ENCODE measurements at regions not wholly inside any gene's neighbourhood (a gene's known extent, or its start where the extent isn't known, plus 50 kb on each side); places are given as distances from the start of the nearest gene placed in this dataset.

DNA sequence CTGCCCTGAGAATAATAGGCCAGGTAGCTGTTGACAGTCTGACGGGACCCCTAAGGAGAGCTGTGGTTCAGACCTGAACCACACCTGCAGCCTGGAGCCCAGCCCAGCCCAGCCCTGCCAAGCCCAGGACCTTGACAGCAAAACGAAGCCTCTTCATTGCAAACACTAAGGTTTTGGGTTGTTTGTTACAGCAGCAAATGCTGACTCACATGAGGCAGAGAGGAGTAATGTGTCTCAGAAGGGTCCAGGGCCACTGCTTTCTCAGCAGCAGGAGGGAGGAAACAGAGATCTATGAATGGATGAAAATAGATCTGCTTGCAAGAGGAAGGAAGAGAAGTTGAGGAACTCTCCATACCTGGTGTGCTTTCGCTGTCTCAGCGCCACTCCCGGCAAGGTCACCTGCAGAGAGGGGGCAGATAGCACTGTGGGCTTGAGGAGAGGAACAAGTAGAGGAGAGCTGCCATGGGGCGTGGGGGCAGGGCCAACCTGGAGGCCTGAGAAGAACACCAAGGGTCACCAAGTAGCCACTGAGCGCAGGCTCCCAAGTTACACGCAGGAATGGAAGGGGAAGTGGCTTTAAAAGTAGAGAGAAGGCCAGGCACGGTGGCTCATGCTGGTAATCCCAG, 127.2 kb downstream of the ZNF281 start:
- H3K4me3 ChIP-seq (ENCODE audit: low read depth, low read length): no peak overlapping the region
- TF ChIP-seq, protein P1, sequence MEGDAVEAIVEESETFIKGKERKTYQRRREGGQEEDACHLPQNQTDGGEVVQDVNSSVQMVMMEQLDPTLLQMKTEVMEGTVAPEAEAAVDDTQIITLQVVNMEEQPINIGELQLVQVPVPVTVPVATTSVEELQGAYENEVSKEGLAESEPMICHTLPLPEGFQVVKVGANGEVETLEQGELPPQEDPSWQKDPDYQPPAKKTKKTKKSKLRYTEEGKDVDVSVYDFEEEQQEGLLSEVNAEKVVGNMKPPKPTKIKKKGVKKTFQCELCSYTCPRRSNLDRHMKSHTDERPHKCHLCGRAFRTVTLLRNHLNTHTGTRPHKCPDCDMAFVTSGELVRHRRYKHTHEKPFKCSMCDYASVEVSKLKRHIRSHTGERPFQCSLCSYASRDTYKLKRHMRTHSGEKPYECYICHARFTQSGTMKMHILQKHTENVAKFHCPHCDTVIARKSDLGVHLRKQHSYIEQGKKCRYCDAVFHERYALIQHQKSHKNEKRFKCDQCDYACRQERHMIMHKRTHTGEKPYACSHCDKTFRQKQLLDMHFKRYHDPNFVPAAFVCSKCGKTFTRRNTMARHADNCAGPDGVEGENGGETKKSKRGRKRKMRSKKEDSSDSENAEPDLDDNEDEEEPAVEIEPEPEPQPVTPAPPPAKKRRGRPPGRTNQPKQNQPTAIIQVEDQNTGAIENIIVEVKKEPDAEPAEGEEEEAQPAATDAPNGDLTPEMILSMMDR (IDR thresholded peaks at IDR 0.05; ENCODE audit: low read depth, low read length): no peak

DNA sequence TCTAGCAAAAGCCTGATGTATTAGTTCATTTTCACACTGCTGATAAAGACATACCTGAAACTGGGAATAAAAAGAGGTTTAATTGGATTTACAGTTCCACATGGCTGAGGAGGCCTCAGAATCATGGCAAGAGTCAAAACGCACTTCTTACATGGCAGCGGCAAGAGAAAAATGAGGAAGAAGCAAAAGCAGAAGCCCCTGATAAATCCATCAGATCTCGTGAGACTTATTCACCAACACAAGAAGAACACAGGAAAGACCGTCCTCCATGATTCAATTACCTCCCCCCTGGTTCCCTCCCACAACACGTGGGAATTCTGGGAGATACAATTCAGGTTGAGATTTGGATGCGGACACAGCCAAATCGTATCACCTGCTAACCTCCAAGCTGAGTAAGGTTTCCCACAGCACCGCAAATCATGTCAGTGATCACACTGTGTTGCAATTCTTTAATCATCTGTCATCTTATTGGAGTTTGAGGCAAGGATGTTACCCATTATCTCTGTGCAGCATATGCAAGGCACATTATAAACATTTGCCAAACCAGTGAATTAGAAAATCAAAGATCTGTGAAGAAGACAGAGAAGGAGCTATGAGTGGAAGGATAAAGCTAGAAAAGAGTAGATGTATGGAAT, 128.5 kb downstream of the ZNF281 start:
- TF ChIP-seq, protein P1 (IDR thresholded peaks at IDR 0.05; ENCODE audit: low read depth, low read length): no peak
- no peak overlapping the region for H3K4me3 ChIP-seq (ENCODE audit: low read depth, low read length)

DNA sequence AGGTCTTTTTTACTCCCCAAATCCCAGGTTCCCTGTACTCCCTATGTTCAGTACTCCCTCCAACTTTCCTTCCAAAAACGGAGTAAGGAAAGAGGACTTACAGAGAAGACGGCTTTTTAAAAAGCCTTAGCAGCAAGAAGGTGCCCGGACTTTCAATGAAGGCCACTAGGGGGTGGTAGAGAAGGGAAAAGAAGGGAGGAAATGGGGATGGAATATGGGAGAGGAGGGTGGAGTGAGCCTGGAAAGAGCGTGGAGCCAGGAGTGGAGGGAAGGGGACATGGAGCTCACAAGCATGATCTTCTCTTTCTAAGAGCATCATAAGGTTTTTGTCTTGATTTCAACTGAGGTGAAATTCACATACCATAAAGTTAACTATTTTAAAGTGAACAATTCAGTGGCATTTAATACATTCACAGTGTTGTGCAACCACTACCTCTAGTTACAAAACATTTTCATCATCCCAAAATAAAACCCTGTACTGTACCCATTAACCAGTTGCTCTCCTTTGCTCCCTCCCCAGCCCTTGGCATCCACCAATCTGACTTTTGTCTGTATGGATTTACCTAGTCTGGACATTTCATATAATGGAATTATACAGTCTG, 129.9 kb downstream of the ZNF281 start:
- no peak overlapping the region for H3K4me3 ChIP-seq (ENCODE audit: low read depth, low read length)
- TF ChIP-seq, protein P1 (IDR thresholded peaks at IDR 0.05; ENCODE audit: low read depth, low read length): peak; percentile 56

DNA sequence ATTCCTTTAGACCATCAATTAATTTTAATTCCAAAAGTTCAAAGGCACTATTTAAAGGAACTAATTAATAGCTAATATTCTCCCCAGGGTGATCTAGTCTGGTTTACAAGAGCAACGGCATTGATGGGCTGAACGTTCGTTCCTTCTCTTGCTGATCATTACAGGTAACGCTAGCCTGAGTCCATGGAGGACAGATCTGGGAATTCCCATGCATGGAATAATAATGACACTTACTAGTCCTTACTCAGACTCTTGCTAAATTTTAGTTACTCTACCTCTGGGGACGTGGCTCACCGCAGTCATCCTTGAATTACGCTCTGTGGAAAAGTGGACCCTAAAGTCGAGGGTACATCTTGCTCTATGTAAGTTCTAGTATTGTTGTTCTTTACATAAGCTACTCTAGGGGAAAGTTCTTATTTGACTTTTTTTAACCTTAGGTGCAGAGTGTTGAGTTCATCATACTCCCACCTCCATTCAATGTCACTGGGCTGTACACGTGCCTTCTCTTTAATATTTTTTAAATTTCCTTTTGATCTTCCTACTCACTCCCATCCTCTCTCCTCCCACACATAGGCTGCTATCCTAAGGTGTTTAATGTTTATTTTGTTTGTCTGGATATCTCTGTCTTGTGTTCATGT, 133.9 kb downstream of the ZNF281 start:
- TF ChIP-seq, protein P1 (IDR thresholded peaks at IDR 0.05; ENCODE audit: low read depth, low read length): no peak
- H3K4me3 ChIP-seq (ENCODE audit: low read depth, low read length): no peak overlapping the region

DNA sequence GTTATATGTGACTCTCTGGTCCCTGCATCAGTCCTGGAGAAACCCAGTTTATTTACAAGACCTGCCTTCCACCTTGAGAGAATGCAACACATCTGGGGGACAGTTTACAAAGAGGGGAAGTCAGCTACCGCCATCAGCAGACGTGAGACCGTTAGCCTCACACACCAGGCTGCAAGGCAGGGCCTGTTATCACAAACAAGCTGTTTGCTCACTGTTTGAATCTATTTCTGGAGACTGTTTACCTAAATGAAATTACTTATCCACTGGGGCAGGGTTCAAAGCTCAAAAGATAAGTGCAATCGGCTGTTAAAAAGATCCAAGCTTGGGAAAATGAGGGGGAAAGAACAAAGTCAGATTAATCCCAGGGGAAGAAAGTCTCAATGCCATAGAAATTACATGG, 134.4 kb downstream of the ZNF281 start:
- TF ChIP-seq, protein P1 (IDR thresholded peaks at IDR 0.05; ENCODE audit: low read depth, low read length): no peak
- no peak overlapping the region for H3K4me3 ChIP-seq (ENCODE audit: low read depth, low read length)

DNA sequence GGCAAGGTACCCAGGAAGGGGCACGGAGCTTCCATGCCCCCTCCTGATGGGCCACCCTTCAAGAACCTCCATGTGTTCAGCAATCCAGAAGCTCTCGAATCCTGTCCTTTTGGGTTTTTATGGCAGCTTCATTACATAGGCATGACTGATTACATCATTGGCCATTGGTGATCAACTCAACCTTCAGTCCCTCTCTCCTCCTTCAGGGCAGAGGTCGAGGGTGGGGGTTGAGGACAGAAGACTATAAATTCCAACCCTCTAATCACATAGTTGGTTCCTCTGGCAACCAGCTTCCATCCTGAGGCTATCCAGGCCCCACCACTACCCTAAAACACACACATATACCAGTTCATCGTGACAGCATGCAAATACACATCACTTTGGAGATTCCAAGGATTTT, 135.7 kb downstream of the ZNF281 start:
- TF ChIP-seq, protein P1 (IDR thresholded peaks at IDR 0.05; ENCODE audit: low read depth, low read length): no peak
- H3K4me3 ChIP-seq (ENCODE audit: low read depth, low read length): no peak overlapping the region

Data from WI38 (cell line).